Parathyroid adenoma (tissue), 2 donors: ENCODE measurements at regions not wholly inside any gene's neighbourhood (a gene's known extent, or its start where the extent isn't known, plus 50 kb on each side); places are given as distances from the start of the nearest gene placed in this dataset.

ENCODE experiments used
- H2AFZ ChIP-seq: fragments of 300-600 bp; sonication (generic); one replicate; pipeline ENCODE4 v1.7.0; 2017; ENCODE audit warnings: antibody characterized with exemption, mild to moderate bottlenecking
- H3K27ac ChIP-seq: fragments of 300-600 bp; sonication (generic); one replicate; pipeline ENCODE4 v1.7.0; 2017
- H3K27me3 ChIP-seq: fragments of 300-600 bp; sonication (generic); one replicate; pipeline ENCODE4 v1.7.0; 2017; ENCODE audit warnings: low read length; ENCODE audit not compliant: control insufficient read depth, insufficient read depth
- H3K36me3 ChIP-seq: fragments of 300-600 bp; sonication (generic); one replicate; pipeline ENCODE4 v1.7.0; 2017; ENCODE audit warnings: low read length; ENCODE audit not compliant: control insufficient read depth, insufficient read depth
- H3K4me1 ChIP-seq: fragments of 300-600 bp; sonication (generic); one replicate; pipeline ENCODE4 v1.7.0; 2017; ENCODE audit warnings: control low read depth
- H3K4me2 ChIP-seq: fragments of 300-600 bp; sonication (generic); one replicate; pipeline ENCODE4 v1.7.0; 2017; ENCODE audit warnings: low read length
- H3K4me3 ChIP-seq: fragments of 300-600 bp; sonication (generic); one replicate; pipeline ENCODE4 v1.7.0; 2017; ENCODE audit warnings: low read depth, low read length
- H3K79me2 ChIP-seq: fragments of 300-600 bp; sonication (generic); one replicate; pipeline ENCODE4 v1.7.0; 2017; ENCODE audit warnings: control low read depth
- H3K9ac ChIP-seq: fragments of 300-600 bp; sonication (generic); one replicate; pipeline ENCODE4 v1.7.0; 2017; ENCODE audit warnings: mild to moderate bottlenecking
- H3K9me3 ChIP-seq: fragments of 300-600 bp; sonication (generic); one replicate; pipeline ENCODE4 v1.7.0; 2017; ENCODE audit warnings: low read length; ENCODE audit not compliant: control insufficient read depth
- CTCF ChIP-seq: fragments of 300-600 bp; sonication (generic); IDR thresholded peaks from one replicate; pipeline ENCODE4 v1.7.0; 2017; ENCODE audit warnings: antibody characterized with exemption, mild to moderate bottlenecking
- donor health status: primary hyperparathyroidism.

DNA sequence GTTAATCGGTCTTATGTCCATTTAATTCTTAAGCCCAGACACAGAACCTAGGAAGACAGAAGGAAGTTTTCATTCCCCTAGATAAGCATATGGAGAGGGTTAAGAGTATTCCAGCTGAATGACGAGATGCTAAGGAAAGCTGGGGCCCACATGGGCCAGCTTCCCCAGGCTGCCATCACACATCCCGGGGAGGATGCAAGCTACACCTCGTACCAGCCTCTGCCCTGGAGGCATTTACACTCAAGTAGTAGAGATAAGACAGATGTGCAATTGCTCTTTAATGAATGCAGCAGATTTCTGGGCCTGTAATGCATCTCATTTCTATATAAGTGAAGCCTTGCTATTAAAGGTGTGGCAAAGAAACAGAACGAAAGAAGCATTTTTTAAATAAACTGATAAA, 144.5 kb downstream of the MEX3B start:
- Histone ChIP-seq H3K9ac (no peak overlapping the region), H2AFZ (no peak overlapping the region), H3K36me3 (no peaks in the 10 kb centered on the region), H3K79me2 (no peaks in the 10 kb centered on the region), H3K27me3 (no peaks in the 10 kb centered on the region), H3K4me1 (no peaks in the 10 kb centered on the region), H3K9me3 (no peaks in the 10 kb centered on the region), H3K4me3 (no peak overlapping the region), H3K27ac (no peak overlapping the region), H3K4me2 (no peak overlapping the region)
- TF ChIP-seq CTCF: no peak

- H3K9me3 ChIP-seq: no peaks in the 10 kb centered on the region
- H3K27ac ChIP-seq: no peak overlapping the region
- no peaks in the 10 kb centered on the region for H3K27me3 ChIP-seq
- H3K4me1 ChIP-seq: no peaks in the 10 kb centered on the region
- no peak for TF ChIP-seq CTCF
- no peak overlapping the region for H3K4me2 ChIP-seq
- no peak overlapping the region for H3K4me3 ChIP-seq
- H3K36me3 ChIP-seq: no peaks in the 10 kb centered on the region
- no peak overlapping the region for H2AFZ ChIP-seq
- H3K79me2 ChIP-seq: no peaks in the 10 kb centered on the region
- H3K9ac ChIP-seq: no peak overlapping the region
Observed at GRCh38 chr15:81899730-81900129, 146.1 kb downstream of the MEX3B start.

GRCh38 chr15:81899024-81899423, 146.8 kb downstream of the MEX3B start:
- Histone ChIP-seq H3K4me3 (no peak overlapping the region), H3K36me3 (no peaks in the 10 kb centered on the region), H3K27ac (no peak overlapping the region), H3K4me2 (no peak overlapping the region), H3K9ac (no peak overlapping the region), H3K9me3 (no peaks in the 10 kb centered on the region), H2AFZ (no peak overlapping the region), H3K27me3 (no peaks in the 10 kb centered on the region), H3K4me1 (no peaks in the 10 kb centered on the region), H3K79me2 (no peaks in the 10 kb centered on the region)
- no peak for TF ChIP-seq CTCF

DNA sequence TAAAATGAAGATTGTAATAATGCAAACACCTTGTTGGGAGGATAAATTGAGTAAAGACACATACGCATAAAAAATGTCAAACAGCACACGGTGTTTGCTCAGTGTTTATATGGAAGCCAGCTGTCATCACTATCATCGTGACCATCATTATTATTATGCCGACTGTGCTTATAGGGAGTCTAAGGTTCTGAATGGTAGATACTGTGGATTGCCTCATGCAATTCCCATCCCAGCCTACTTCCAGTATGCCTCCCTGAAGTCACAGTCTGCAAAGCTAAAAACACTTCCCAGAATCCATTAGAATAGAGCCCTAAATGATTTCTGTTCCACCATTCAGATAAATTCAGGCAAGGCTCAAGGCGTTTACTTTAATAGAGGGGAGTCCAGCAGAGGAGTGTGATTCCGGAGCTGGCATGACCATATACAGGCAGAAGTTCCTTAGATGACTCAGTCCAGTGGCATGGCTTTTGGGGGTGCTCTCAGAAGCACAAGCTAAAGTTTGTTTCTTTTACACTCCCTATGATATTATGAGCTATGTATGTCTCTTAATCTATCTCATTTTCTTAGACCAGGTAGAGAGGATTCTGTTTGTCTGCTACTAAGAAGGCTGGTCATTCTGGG, 148.7 kb downstream of the MEX3B start:
- Histone ChIP-seq H3K9me3 (no peaks in the 10 kb centered on the region), H3K27me3 (no peaks in the 10 kb centered on the region), H2AFZ (no peak overlapping the region), H3K79me2 (no peaks in the 10 kb centered on the region), H3K9ac (no peak overlapping the region), H3K4me2 (no peak overlapping the region), H3K36me3 (no peaks in the 10 kb centered on the region), H3K4me1 (no peaks in the 10 kb centered on the region), H3K4me3 (no peak overlapping the region), H3K27ac (no peak overlapping the region)
- TF ChIP-seq CTCF: no peak

DNA sequence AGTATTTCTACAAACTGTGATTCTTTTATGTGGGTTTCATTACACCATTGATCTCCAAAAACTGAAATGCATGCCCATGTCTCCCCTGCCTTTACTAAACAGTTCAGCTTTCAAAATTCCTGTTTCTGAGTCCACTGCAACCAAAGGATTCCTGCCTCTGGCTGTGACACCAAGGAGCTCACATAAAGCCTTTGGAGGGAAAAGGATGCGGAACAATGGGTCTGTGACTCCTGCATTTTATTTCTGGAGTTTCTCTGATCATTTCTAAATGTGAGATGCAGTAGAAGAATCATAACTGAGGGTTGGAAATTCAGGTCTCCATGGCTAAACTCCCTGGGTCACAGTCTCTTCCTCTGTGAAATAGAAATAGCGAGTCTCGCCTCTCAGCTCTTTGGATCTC, 149.5 kb downstream of the MEX3B start:
- H3K4me1 ChIP-seq: no peaks in the 10 kb centered on the region
- no peak overlapping the region for H3K27ac ChIP-seq
- no peaks in the 10 kb centered on the region for H3K9me3 ChIP-seq
- no peaks in the 10 kb centered on the region for H3K27me3 ChIP-seq
- TF ChIP-seq CTCF: no peak
- H2AFZ ChIP-seq: no peak overlapping the region
- H3K4me3 ChIP-seq: no peak overlapping the region
- no peaks in the 10 kb centered on the region for H3K79me2 ChIP-seq
- H3K9ac ChIP-seq: no peak overlapping the region
- no peak overlapping the region for H3K4me2 ChIP-seq
- H3K36me3 ChIP-seq: no peaks in the 10 kb centered on the region
